Stimulated activated CD4-positive, alpha-beta T cell treated with anti-CD3 and anti-CD28 coated beads, TNF-alpha, amount 100 ng/mL, for 24 hours (primary cell): ENCODE measurements at regions not wholly inside any gene's neighbourhood (a gene's known extent, or its start where the extent isn't known, plus 50 kb on each side); places are given as distances from the start of the nearest gene placed in this dataset.
"Not testable (repeated sequence)": the region's sequence is repeated elsewhere in the genome, so short reads cannot be mapped to it uniquely, and the experiment has no call there.

Experiments
- DNase-seq, 3 experiments: peaks; one replicate each; pipeline ENCODE4 v3.0.0-alpha.2; 2020; ENCODE audit warnings: low read depth in 3 of 3

DNA sequence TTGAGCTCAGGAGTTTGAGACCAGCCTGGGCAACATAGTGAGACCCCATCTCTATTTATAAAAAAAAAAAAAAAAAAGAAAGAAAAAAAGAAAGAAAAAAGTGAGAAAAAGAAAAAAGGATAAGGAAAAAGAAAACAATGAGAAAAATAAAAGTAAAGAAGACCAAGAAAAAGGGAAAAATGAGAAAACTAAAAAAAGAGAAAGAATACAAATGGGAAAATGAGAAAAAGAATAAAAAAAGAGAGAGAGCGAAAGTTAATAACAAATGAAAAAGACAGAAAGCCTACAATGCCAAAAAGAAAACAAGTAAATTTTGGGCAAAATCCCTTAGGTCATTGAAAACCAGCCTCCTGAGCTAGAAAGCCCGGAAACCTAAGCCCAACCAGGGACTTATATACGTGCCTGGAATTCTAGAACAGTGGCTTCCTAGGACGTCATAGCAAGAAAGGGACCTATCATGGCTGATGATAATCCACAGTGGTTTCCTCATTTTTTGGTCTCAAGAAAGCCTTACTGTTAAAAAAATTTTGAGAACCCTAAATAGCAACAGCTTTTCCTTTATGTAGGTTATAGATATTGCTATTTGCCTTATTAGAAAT lies 131.7 kb upstream of the CLINT1 start:
- no peak for DNase-seq

- DNase-seq, result no peak
Observed at GRCh38 chr5:157989296-157989695, 130.4 kb upstream of the CLINT1 start.

DNA sequence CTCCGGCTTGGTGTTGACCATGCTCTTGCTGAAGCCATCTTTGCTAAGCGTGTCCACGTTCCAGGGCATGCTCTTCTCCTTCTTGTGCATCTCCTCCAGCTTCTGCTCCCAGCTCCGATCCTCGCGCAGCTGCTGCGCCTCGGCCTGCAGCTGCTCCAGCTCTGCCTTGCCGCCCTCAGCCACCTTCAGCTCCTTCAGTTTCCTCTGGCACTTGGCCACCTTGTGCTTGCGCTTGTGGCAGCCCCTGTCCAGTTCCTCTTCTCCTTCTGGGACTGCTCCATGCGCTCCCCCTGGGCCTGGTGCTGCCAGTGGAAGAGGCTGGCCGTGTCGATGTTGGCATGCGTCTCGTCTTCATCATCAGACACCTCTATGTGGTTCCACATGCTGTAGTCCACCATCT lies 128.3 kb upstream of the CLINT1 start:
- DNase-seq, result no peak

DNA sequence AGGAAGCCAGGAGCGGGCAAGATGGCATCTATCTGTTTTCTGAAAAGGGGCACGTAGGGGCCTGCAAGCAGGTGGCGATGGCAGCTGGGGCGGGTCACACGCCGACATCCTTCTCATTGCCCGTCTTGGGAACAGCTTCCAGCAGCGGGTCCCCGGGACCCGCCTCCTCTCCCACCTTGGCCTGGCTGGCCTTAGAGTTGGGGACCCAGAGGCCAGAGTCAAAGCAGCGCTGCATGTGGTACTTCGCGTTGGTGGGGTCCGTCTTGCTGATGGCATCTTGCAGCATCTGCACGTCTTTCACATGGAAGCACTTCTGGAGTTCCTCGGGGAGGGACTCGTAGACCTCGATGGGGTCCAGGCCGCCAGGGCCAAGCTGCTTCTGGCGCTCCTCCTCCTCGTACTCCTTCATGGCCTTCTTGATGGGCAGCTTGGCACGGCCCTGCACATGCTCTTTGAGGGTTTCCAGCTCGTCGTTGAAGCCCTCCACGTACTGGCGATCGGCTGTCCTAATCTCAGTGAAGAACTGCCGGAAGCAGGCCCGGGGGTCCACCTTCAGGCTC lies 127.6 kb upstream of the CLINT1 start:
- DNase-seq, result no peak

- no peak for DNase-seq
Observed at GRCh38 chr5:157984611-157985010, 125.7 kb upstream of the CLINT1 start.

DNA sequence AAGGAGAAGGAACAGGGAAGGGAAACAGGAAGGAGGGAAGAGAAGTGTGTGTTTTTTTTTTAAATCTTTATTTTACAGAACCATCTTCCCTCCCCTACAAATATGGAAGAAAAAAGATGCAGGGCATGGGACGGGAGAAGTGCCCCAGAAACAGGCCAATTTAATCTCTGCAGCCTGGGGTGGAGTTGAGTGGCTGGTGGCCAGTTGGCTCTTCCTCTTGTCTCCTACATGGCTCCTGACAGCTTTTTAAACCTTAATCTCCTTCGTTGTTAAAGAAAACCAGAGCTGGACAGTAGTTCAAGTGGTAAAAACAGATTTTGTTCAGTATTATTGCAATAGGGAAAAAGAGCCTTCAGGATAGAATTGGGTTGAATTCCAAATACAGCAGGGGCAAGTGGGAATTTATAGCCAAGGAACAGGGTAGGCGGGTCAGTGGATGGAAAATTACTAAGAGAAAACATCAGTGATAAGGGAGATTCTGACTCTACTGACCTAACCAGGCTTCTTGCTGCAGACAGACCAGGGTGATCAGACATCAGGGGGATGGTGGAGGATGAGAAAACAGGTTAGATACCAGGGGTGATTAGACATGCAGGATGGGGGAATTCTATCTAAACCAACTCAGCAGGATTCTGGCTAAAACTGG lies 125.1 kb upstream of the CLINT1 start:
- no peak for DNase-seq

GRCh38 chr5:157978061-157978460 lies 119.1 kb upstream of the CLINT1 start:
- DNase-seq, result no peak

GRCh38 chr5:157976429-157976828 lies 117.5 kb upstream of the CLINT1 start:
- DNase-seq, result no peak

DNA sequence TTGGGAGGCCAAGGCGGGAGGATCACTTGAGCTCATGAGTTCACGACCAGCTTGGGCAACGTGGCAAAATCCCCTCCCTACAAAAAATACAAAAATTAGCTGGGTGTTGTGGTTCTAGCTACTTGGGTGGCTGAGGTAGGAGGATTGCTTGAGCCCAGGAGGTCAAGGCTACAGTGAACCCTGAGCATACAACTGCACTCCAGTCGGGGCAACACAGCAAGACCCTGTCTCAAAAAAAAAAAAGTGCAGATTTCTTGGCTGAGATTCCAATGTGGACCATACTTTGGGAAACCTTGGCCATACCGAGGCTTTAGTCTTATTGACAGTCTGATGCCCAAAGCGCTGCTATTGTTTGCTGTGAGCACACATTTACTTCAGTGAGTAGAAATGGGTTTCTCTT lies 113.6 kb upstream of the CLINT1 start:
- no peak for DNase-seq

DNA sequence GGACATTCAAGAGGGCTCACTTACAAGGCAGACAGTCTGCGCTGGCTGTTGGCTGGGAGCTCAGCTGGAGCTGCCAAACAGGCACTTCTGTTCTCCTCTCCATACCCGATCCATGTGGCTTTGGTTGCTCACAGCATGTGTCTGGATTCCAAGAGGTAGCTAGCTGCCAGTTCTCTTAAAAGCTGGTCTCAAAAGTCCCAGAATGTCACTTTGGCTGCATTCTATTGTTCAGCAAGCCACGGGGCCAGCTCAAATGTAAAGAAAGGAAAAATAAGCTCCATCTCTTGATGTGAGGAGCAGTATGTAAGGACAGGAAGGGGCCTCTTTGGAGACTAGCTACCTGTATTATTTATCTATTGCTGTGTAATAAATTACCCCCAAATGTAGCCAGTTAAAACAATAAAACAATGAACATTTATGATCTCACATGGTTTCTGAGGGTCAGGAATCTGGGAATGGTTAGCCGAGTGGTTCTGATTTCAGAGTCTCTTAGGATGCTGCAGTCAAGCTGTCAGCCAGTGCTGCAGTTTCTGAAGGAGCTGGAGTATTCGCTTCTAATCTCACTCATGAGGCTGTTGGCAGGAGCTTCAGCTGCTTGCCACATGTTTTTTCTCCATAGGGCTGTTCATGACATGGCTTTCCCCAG lies 112.7 kb upstream of the CLINT1 start:
- no peak for DNase-seq

DNA sequence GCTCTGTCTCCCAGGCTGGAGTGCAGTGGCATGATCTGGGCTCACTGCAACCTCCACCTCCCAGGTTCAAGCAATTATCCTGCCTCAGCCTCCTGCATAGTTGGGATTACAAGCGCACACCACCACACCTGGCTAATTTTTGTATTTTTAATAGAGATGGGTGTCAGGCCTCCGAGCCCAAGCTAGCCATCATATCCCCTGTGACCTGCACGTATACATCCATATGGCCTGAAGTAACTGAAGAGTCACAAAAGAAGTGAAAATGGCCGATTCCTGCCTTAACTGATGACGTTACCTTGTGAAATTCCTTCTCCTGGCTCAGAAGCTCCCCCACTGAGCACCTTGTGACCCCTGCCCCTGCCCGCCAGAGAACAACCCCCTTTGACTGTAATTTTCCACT lies 109.6 kb upstream of the CLINT1 start:
- DNase-seq, result not testable (repeated sequence)

GRCh38 chr5:157965989-157966388 lies 107.0 kb upstream of the CLINT1 start:
- no peak for DNase-seq

GRCh38 chr5:157965040-157965678 lies 106.2 kb upstream of the CLINT1 start:
- DNase-seq, result no peak

DNA sequence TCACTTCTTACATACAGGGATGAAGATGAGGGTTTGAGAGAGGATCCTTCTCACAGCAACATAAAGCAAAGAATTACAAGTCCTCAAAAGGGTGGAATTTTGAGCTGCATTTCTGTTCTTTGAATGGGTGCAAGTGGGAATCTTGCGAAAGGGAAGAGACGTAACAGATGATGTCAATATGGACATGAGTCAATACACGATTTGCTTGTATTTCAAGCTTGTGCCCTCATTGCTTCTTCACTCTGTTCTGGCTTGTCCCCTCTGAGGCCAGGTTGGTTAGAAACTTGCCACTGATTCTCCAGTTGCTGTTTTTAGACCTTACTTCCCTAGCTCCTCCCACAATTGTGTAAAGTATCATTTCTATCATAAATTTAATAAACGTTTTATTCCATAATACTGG lies 104.8 kb upstream of the CLINT1 start:
- DNase-seq, result no peak

DNA sequence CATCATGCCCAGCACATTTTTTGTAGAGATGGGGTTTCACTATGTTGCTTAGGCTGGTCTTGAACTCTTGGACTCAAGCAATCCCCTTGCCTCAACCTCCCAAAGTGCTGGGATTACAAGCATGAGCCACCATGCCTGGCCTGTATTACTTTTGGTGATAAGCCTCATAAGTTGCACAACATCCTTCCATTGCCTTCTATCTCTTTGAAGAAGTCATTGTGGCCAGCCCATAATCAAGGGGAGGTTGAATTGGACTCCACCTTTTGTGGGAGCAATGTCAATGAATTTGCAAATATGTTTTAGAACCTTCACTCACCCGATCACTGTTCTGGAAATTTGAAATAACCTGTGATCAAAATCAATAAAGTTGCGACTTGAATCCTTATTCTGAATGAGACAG lies 104.3 kb upstream of the CLINT1 start:
- DNase-seq, result no peak

DNA sequence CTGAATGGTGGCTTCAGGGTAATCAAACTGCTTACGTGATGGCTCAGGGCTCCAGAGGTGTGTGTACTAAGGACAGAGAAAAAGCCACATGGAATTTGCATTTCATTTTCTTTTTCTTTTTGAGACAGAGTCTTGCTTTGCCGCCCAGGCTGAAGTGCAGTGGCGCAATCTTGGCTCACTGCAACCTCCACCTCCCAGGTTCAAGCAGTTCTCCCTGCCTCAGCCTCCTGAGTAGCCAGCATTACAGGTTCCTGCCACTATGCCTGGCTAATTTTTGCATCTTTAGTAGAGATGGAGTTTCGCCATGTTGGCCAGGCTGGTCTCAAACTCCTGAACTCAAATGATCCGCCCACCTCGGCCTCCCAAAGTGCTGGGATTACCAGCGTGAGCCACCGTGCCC lies 103.7 kb upstream of the CLINT1 start:
- DNase-seq, result not testable (repeated sequence)

- DNase-seq, result no peak
Observed at GRCh38 chr5:157961896-157962590, 103.1 kb upstream of the CLINT1 start.

DNA sequence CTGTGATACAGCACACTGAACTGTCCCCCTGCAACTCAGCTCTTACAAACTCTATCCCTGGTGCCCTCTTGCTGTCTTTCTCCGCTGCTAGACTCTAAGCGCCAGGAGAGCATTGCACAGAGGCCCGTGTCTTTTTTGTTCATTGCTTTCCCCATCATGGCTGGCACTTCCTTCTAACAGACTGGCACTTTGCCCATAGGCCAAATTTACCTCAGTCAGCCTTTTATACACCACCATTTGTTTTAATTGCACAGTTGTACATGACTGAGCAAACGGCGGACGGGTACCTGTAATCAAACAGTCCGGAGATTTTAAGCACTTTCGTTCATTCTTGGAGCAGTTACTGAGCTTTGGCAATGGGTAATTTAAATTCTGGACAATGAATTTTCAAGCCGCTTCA lies 102.2 kb upstream of the CLINT1 start:
- DNase-seq, result no peak

DNA sequence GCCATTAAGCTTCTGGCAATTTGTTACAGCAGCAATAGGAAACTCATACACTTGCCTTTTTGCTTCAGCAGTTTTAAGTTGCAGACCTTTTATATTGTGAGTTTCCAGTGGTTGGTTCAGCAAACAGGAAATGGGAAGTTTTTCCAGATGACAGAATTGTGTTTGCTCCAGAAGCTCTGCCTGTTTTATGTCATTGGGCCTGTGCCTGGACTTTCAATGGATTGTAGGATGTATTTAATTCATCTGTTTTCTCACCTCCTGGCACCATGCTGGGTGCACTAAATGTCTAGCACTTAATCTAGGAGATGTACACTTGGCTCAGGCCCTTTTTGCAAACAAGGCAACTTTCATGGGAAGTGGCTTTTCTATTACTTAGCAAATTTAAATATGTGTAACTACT lies 100.4 kb upstream of the CLINT1 start:
- no peak for DNase-seq

DNA sequence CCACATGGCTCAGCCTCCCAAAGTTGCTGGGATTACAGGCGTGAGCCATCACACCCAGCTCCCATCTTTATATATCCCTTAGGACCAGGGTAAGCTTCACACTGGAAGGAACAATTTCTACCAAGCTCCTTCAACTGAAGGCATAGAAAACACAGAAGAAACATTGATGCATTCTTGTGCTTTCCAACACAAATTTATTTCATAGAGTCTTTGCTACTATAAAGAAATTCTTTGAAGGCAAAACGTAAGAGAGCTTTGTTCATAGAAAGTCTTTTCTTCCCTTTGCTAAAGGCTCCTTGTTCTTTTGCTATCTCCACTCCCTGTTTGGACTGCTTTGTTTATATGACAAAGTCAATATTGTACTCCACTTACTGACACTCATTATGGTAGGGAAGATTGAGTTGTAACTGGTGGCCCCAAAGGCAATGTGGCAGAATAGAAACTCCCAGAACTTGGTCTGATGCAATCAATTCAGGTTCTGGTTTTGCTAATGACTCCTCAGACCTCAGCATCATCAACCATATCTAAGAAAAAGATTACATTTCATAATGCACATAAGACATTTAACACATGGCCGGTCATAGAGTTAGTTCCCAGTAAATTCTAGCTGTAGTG lies 97.4 kb upstream of the CLINT1 start:
- DNase-seq, result no peak

GRCh38 chr5:157955541-157956172 lies 96.7 kb upstream of the CLINT1 start:
- DNase-seq, result no peak
